Gastrocnemius medialis (tissue), 4 donors: ENCODE measurements at regions not wholly inside any gene's neighbourhood (a gene's known extent, or its start where the extent isn't known, plus 50 kb on each side); places are given as distances from the start of the nearest gene placed in this dataset.

ENCODE experiments used
- POLR2A ChIP-seq, 2 donors: fragments of 450-650 bp; IDR thresholded peaks; one replicate each; pipeline ENCODE4 v1.6.1; 2017; ENCODE audit warnings: antibody characterized with exemption in 2 of 2, mild to moderate bottlenecking in 2 of 2, moderate library complexity in 2 of 2
- TF ChIP-seq, protein P1 (sequence below), 5 experiments: fragments of 450-650 bp in 3 of 5; fragments of 200-600 bp in 2 of 5; sonication (generic) in 2 of 5; IDR thresholded peaks in 4 of 5; conservative IDR thresholded peaks in 1 of 5; 1 replicate in 4 of 5; 2 replicates in 1 of 5; pipeline ENCODE4 v1.5.1; 2016 to 2019; ENCODE audit warnings: antibody characterized with exemption in 5 of 5, mild to moderate bottlenecking in 3 of 5, moderate library complexity in 3 of 5

DNA sequence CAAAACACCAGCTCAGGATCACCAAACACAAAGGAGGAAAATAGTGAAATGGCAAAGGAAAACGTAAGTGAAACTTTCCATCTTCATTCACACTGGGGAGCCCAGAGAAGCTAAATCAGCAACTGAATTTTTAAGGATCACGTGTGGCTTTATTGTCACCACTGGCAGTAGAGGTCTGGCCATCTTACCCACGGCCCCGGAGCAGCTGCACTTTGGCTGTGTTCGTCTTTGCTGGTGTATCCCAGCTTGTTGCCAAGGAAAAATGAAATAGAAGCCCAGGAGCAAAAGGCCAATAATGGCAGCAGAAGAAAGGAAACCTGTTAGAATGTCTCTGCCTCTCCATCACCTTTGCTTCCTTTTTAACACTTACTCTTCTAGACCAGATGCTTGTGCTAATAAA, 274.7 kb downstream of the FOXO1 start:
- TF ChIP-seq, protein P1, sequence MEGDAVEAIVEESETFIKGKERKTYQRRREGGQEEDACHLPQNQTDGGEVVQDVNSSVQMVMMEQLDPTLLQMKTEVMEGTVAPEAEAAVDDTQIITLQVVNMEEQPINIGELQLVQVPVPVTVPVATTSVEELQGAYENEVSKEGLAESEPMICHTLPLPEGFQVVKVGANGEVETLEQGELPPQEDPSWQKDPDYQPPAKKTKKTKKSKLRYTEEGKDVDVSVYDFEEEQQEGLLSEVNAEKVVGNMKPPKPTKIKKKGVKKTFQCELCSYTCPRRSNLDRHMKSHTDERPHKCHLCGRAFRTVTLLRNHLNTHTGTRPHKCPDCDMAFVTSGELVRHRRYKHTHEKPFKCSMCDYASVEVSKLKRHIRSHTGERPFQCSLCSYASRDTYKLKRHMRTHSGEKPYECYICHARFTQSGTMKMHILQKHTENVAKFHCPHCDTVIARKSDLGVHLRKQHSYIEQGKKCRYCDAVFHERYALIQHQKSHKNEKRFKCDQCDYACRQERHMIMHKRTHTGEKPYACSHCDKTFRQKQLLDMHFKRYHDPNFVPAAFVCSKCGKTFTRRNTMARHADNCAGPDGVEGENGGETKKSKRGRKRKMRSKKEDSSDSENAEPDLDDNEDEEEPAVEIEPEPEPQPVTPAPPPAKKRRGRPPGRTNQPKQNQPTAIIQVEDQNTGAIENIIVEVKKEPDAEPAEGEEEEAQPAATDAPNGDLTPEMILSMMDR (IDR thresholded peaks at IDR 0.05 in 4 of 5, conservative IDR thresholded peaks at IDR 0.05 in 1 of 5) = no peak
- no peak for TF ChIP-seq POLR2A (IDR thresholded peaks at IDR 0.05)
